Panc1 (cell line): ENCODE measurements at regions not wholly inside any gene's neighbourhood (a gene's known extent, or its start where the extent isn't known, plus 50 kb on each side); places are given as distances from the start of the nearest gene placed in this dataset.

Experiments
- ATAC-seq: fragments of 200-7000 bp; cut with Tn5 transposase; 2 replicates; pipeline ENCODE4 v1.9.1; 2020; ENCODE audit warnings: mild to moderate bottlenecking, moderate library complexity
- BruUV-seq: library from RNA; stranded (reverse); fragments of 400-500 nt; replicated peaks from 2 replicates; lab custom pipeline; 2021; lab: Mats Ljungman, UMichigan
- CTCF ChIA-PET: fragments of 300-600 bp; sonication (Branson Sonifier 250); formaldehyde crosslinking; loops from one replicate; lab custom pipeline; 2022; ENCODE audit warnings: antibody characterized with exemption; lab: Charles Lee
- POLR2A ChIA-PET: fragments of 300-600 bp; sonication (Branson Sonifier 250); formaldehyde crosslinking; loops from one replicate; lab custom pipeline; 2022; ENCODE audit warnings: antibody characterized with exemption; lab: Charles Lee
- DNase-seq: peaks from one replicate; pipeline ENCODE4 v3.0.0-alpha.2; 2010; ENCODE audit warnings: low read depth, low spot score
- H3K27ac ChIP-seq: 2 replicates; pipeline ENCODE4 v1.5.1; 2011; ENCODE audit warnings: mild to moderate bottlenecking, low read length, inconsistent platforms
- H3K27me3 ChIP-seq: fragments of 200-500 bp; sonication (Bioruptor generic); 2 replicates; pipeline ENCODE4 v1.6.0; 2014; ENCODE audit warnings: low read length, inconsistent platforms; ENCODE audit not compliant: control insufficient read depth, insufficient read depth
- H3K36me3 ChIP-seq: fragments of 200-500 bp; sonication (Bioruptor generic); 2 replicates; pipeline ENCODE4 v1.5.1; 2014; ENCODE audit warnings: inconsistent platforms, mild to moderate bottlenecking, low read length, moderate library complexity; ENCODE audit not compliant: control insufficient read depth, insufficient read depth
- H3K4me1 ChIP-seq: 2 replicates; pipeline ENCODE4 v1.5.1; 2011; ENCODE audit warnings: inconsistent platforms, mild to moderate bottlenecking, low read length, moderate library complexity; ENCODE audit not compliant: control insufficient read depth, insufficient read depth
- H3K4me3 ChIP-seq, 2 experiments: 2 replicates each; pipeline ENCODE4 v1.5.1; 2011 to 2012; ENCODE audit warnings: low read depth in 2 of 2, low read length in 2 of 2, mild to moderate bottlenecking in 2 of 2, inconsistent platforms in 1 of 2, moderate library complexity in 1 of 2
- H3K9me3 ChIP-seq: fragments of 200-500 bp; sonication (Bioruptor generic); 2 replicates; pipeline ENCODE4 v1.5.1; 2014; ENCODE audit warnings: low read depth, mild to moderate bottlenecking, inconsistent platforms, low read length, moderate library complexity; ENCODE audit not compliant: control insufficient read depth, insufficient read depth
- POLR2AphosphoS5 ChIP-seq: IDR thresholded peaks from 2 replicates; pipeline ENCODE4 v1.6.1; 2012; ENCODE audit warnings: mild to moderate bottlenecking, low read depth, low read length, moderate library complexity
- SIN3A ChIP-seq: IDR thresholded peaks from 2 replicates; pipeline ENCODE4 v1.6.1; 2012; ENCODE audit warnings: low read depth, mild to moderate bottlenecking, low read length, moderate library complexity, borderline replicate concordance; ENCODE audit not compliant: insufficient read depth
- TCF7L2 ChIP-seq: IDR thresholded peaks from 2 replicates; pipeline ENCODE4 v1.6.1; 2011; ENCODE audit warnings: mild to moderate bottlenecking, low read depth, low read length, inconsistent platforms
- in situ Hi-C: cut with HindIII; loops from 2 replicates; pipeline ENCODE4 v1.10.0; 2016; ENCODE audit warnings: low sequenced_read_pairs, low pct_unique_long_range_greater_than_20kb
- intact Hi-C: fragments of 100-400 bp; cut with micrococcal nuclease; formaldehyde crosslinking; loops from one replicate; pipeline ENCODE4 v1.10.0; 2022; ENCODE audit not compliant: unreplicated experiment
- TF ChIP-seq, protein P1 (sequence below): fragments of 450-650 bp; IDR thresholded peaks from 2 replicates; pipeline ENCODE4 v1.5.1; 2017; ENCODE audit warnings: mild to moderate bottlenecking
- TF ChIP-seq, protein P2 (sequence below), 2 experiments: IDR thresholded peaks; 2 replicates each; pipeline ENCODE4 v1.6.1; 2011 to 2012; ENCODE audit warnings: low read depth in 2 of 2, control low read depth in 1 of 2, low read length in 1 of 2, mild to moderate bottlenecking in 1 of 2, moderate library complexity in 1 of 2; ENCODE audit not compliant: insufficient read depth in 1 of 2

DNA sequence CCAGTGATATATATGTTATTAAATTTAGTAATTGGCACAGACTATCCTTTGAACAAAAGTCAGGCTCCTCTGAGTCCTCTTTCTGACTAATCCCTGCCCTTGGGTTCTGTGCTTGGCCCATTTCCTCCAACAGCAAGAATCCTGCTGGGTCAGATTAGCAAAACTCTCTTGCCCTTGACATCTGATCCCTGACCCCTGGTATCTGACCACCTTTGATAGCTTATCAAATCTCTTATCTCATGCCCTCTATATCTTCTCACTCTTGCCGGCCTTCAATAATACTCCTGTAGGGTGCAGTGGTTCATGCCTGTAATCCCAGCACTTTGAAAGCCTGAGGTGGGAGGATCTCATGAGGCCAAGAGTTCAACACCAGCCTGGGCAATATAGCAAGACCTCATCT is 245.5 kb upstream of the FAM47A start:
- TF ChIP-seq, protein P1, sequence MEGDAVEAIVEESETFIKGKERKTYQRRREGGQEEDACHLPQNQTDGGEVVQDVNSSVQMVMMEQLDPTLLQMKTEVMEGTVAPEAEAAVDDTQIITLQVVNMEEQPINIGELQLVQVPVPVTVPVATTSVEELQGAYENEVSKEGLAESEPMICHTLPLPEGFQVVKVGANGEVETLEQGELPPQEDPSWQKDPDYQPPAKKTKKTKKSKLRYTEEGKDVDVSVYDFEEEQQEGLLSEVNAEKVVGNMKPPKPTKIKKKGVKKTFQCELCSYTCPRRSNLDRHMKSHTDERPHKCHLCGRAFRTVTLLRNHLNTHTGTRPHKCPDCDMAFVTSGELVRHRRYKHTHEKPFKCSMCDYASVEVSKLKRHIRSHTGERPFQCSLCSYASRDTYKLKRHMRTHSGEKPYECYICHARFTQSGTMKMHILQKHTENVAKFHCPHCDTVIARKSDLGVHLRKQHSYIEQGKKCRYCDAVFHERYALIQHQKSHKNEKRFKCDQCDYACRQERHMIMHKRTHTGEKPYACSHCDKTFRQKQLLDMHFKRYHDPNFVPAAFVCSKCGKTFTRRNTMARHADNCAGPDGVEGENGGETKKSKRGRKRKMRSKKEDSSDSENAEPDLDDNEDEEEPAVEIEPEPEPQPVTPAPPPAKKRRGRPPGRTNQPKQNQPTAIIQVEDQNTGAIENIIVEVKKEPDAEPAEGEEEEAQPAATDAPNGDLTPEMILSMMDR = no peak
- TF ChIP-seq TCF7L2 = no peak
- no peak for TF ChIP-seq SIN3A
- no peak for TF ChIP-seq POLR2AphosphoS5
- TF ChIP-seq, protein P2, sequence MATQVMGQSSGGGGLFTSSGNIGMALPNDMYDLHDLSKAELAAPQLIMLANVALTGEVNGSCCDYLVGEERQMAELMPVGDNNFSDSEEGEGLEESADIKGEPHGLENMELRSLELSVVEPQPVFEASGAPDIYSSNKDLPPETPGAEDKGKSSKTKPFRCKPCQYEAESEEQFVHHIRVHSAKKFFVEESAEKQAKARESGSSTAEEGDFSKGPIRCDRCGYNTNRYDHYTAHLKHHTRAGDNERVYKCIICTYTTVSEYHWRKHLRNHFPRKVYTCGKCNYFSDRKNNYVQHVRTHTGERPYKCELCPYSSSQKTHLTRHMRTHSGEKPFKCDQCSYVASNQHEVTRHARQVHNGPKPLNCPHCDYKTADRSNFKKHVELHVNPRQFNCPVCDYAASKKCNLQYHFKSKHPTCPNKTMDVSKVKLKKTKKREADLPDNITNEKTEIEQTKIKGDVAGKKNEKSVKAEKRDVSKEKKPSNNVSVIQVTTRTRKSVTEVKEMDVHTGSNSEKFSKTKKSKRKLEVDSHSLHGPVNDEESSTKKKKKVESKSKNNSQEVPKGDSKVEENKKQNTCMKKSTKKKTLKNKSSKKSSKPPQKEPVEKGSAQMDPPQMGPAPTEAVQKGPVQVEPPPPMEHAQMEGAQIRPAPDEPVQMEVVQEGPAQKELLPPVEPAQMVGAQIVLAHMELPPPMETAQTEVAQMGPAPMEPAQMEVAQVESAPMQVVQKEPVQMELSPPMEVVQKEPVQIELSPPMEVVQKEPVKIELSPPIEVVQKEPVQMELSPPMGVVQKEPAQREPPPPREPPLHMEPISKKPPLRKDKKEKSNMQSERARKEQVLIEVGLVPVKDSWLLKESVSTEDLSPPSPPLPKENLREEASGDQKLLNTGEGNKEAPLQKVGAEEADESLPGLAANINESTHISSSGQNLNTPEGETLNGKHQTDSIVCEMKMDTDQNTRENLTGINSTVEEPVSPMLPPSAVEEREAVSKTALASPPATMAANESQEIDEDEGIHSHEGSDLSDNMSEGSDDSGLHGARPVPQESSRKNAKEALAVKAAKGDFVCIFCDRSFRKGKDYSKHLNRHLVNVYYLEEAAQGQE (IDR thresholded peaks at IDR 0.05; ENCODE audit: insufficient read depth in 1 of 2, low read depth in 2 of 2, low read length in 1 of 2) = no peak
- Histone ChIP-seq H3K27me3 (no peaks in the 10 kb centered on the region), H3K27ac (no peak overlapping the region), H3K36me3 (no peaks in the 10 kb centered on the region), H3K4me3 (no peak overlapping the region), H3K4me1 (no peaks in the 10 kb centered on the region), H3K9me3 (no peaks in the 10 kb centered on the region)
- intact Hi-C loops (no loop called here), in situ Hi-C loops (no loop called here)
- CTCF ChIA-PET = no interaction called here
- BruUV-seq = no TSS peak
- no peak for DNase-seq
- POLR2A ChIA-PET = no interaction called here
- ATAC-seq = no peak

DNA sequence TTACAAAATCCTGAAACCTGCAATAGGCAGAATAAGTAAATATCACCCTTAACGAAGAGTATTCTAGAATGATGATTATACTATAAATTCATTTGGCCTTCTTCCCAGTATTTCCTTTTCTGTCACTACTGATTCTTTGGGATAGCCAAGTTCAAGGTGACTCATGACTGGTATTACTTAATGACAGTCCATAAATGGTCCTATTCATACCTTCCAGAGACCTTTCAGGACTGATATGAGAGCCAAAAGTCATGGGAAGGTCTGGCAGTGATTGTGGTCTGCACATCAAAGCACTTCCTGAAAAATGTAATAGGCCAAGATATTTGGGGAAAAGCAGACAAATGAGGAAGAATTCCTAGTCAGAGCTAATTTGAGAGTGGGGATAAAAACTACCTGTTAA is 239.6 kb upstream of the FAM47A start:
- ATAC-seq (no peak), DNase-seq (no peak)
- Histone ChIP-seq H3K4me3 (no peak overlapping the region), H3K4me1 (no peaks in the 10 kb centered on the region), H3K36me3 (no peaks in the 10 kb centered on the region), H3K9me3 (no peaks in the 10 kb centered on the region), H3K27ac (no peak overlapping the region), H3K27me3 (no peaks in the 10 kb centered on the region)
- BruUV-seq = no TSS peak
- POLR2A ChIA-PET = no interaction called here
- TF ChIP-seq, protein P2 (IDR thresholded peaks at IDR 0.05; ENCODE audit: insufficient read depth in 1 of 2, low read depth in 2 of 2, low read length in 1 of 2) = no peak
- TF ChIP-seq SIN3A = no peak
- no peak for TF ChIP-seq TCF7L2
- no peak for TF ChIP-seq POLR2AphosphoS5
- CTCF ChIA-PET = no interaction called here
- intact Hi-C loops = no loop called here
- in situ Hi-C loops = no loop called here
